H1 (cell line): ENCODE measurements at regions not wholly inside any gene's neighbourhood (a gene's known extent, or its start where the extent isn't known, plus 50 kb on each side); places are given as distances from the start of the nearest gene placed in this dataset.
"Not testable (repeated sequence)": the region's sequence is repeated elsewhere in the genome, so short reads cannot be mapped to it uniquely, and the experiment has no call there.

Experiments used
- CTCF ChIA-PET: fragments of 300-600 bp; sonication (Branson Sonifier 250); formaldehyde crosslinking; loops from one replicate; lab custom pipeline; 2021; ENCODE audit not compliant: partially characterized antibody; lab: Charles Lee
- POLR2A ChIA-PET: fragments of 300-600 bp; sonication (Branson Sonifier 250); formaldehyde crosslinking; loops from one replicate; lab custom pipeline; 2021; ENCODE audit warnings: inconsistent platforms; ENCODE audit not compliant: partially characterized antibody; lab: Charles Lee
- DNase-seq, 2 experiments: peaks; one replicate each; pipeline versions ENCODE4 v3.0.0 to v3.0.0-alpha.2; 2010 to 2022; ENCODE audit warnings: low spot score in 2 of 2, low read depth in 1 of 2, mixed read lengths in 1 of 2
- FAIRE-seq: peaks from 2 replicates; lab custom pipeline; 2011; peaks lifted over from hg19 to GRCh38; lab: Jason Lieb, UNC
- H2AFZ ChIP-seq: 2 replicates; pipeline ENCODE4 v1.8.1; 2012; ENCODE audit warnings: low read length, inconsistent platforms
- H2AK5ac ChIP-seq: 2 replicates; pipeline ENCODE4 v1.6.1; 2013; ENCODE audit warnings: low read depth, low read length
- H2BK120ac ChIP-seq: replicated peaks from 2 replicates; pipeline ENCODE3; 2013; ENCODE audit warnings: low read depth, low read length, inconsistent platforms
- H2BK12ac ChIP-seq: 2 replicates; pipeline ENCODE4 v1.6.1; 2013; ENCODE audit warnings: low read depth, low read length
- H2BK15ac ChIP-seq: 2 replicates; pipeline ENCODE4 v1.6.1; 2013; ENCODE audit warnings: low read length
- H2BK20ac ChIP-seq: 2 replicates; pipeline ENCODE4 v1.6.1; 2013; ENCODE audit warnings: low read length
- H2BK5ac ChIP-seq: 2 replicates; pipeline ENCODE4 v1.6.1; 2013; ENCODE audit warnings: low read depth, low read length
- H3K14ac ChIP-seq: 2 replicates; pipeline ENCODE4 v1.6.1; 2013; ENCODE audit warnings: inconsistent platforms; ENCODE audit not compliant: insufficient read length
- H3K18ac ChIP-seq: 2 replicates; pipeline ENCODE4 v1.6.1; 2013; ENCODE audit warnings: low read length; ENCODE audit errors: extremely low read depth
- H3K23ac ChIP-seq: 2 replicates; pipeline ENCODE4 v1.6.1; 2013; ENCODE audit warnings: inconsistent platforms; ENCODE audit not compliant: insufficient read length
- H3K23me2 ChIP-seq: 2 replicates; pipeline ENCODE4 v1.6.1; 2013; ENCODE audit warnings: low read depth, low read length
- H3K27ac ChIP-seq: 2 replicates; pipeline ENCODE4 v1.6.1; 2011; ENCODE audit warnings: low read depth, low read length, inconsistent platforms
- H3K27me3 ChIP-seq, 4 experiments: replicated peaks in 1 of 4; 1 replicate in 1 of 4; 2 replicates in 3 of 4; pipeline versions ENCODE4 v1.6.1 to v1.8.1; 2011 to 2013; ENCODE audit warnings: low read length in 3 of 4, mild to moderate bottlenecking in 3 of 4, inconsistent platforms in 2 of 4, mixed read lengths in 2 of 4, moderate library complexity in 1 of 4; ENCODE audit not compliant: control insufficient read depth in 3 of 4, insufficient read depth in 3 of 4; ENCODE audit errors: extremely low read depth in 1 of 4
- H3K36me3 ChIP-seq, 4 experiments: 2 replicates each; pipeline versions ENCODE4 v1.6.1 to v1.8.1; 2011 to 2013; ENCODE audit warnings: mild to moderate bottlenecking in 4 of 4, low read length in 3 of 4, moderate library complexity in 2 of 4, control low read depth in 1 of 4, inconsistent platforms in 1 of 4; ENCODE audit not compliant: insufficient read depth in 4 of 4, control insufficient read depth in 2 of 4
- H3K4ac ChIP-seq: replicated peaks from 2 replicates; pipeline ENCODE3; 2013; ENCODE audit warnings: low read length, low read depth, mixed read lengths, inconsistent platforms; ENCODE audit not compliant: insufficient read length
- H3K4me1 ChIP-seq, 4 experiments: replicated peaks in 1 of 4; 1 replicate in 1 of 4; 2 replicates in 3 of 4; pipeline versions ENCODE4 v1.6.1 to v1.8.1; 2011 to 2013; ENCODE audit warnings: low read length in 3 of 4, inconsistent platforms in 2 of 4, mixed read lengths in 1 of 4; ENCODE audit not compliant: insufficient read depth in 4 of 4, control insufficient read depth in 3 of 4
- H3K4me2 ChIP-seq, 2 experiments: 2 replicates each; pipeline versions ENCODE4 v1.6.1 to v1.8.1; 2011 to 2013; ENCODE audit warnings: low read depth in 2 of 2, low read length in 2 of 2, control low read depth in 1 of 2, inconsistent platforms in 1 of 2, mild to moderate bottlenecking in 1 of 2; ENCODE audit not compliant: insufficient read depth in 1 of 2
- H3K4me3 ChIP-seq, 4 experiments: fragments of 200-600, 300-600 bp in 1 of 4; sonication (generic), shearing (Covaris generic), sonication (Bioruptor Twin) in 1 of 4; 2 replicates each; pipeline versions ENCODE4 v1.5.1 to v1.8.1; 2011 to 2016; ENCODE audit warnings: low read length in 4 of 4, low read depth in 3 of 4, control low read depth in 2 of 4, inconsistent platforms in 2 of 4, mild to moderate bottlenecking in 2 of 4, mixed read lengths in 1 of 4, moderate library complexity in 1 of 4; ENCODE audit not compliant: insufficient read depth in 2 of 4; ENCODE audit errors: extremely low read depth in 1 of 4
- H3K56ac ChIP-seq: replicated peaks from 2 replicates; pipeline ENCODE3; 2013; ENCODE audit warnings: low read depth, mild to moderate bottlenecking, mixed read lengths, low read length, inconsistent platforms; ENCODE audit not compliant: insufficient read length
- H3K79me1 ChIP-seq: 2 replicates; pipeline ENCODE4 v1.6.1; 2013; ENCODE audit warnings: low read depth, low read length, control low read depth
- H3K79me2 ChIP-seq, 2 experiments: 2 replicates each; pipeline versions ENCODE4 v1.6.1 to v1.8.1; 2012 to 2013; ENCODE audit warnings: low read length in 2 of 2, mild to moderate bottlenecking in 2 of 2, inconsistent platforms in 1 of 2; ENCODE audit not compliant: insufficient read depth in 2 of 2, control insufficient read depth in 1 of 2
- H3K9ac ChIP-seq, 4 experiments: replicated peaks in 1 of 4; 1 replicate in 1 of 4; 2 replicates in 3 of 4; pipeline versions ENCODE4 v1.6.1 to v1.8.1; 2011 to 2013; ENCODE audit warnings: low read depth in 3 of 4, low read length in 3 of 4, control low read depth in 2 of 4, mild to moderate bottlenecking in 2 of 4, moderate library complexity in 2 of 4, inconsistent platforms in 1 of 4; ENCODE audit errors: extremely low read depth in 1 of 4
- H3K9me3 ChIP-seq, 2 experiments: 2 replicates each; pipeline versions ENCODE4 v1.6.1 to v1.8.1; 2012 to 2013; ENCODE audit warnings: mild to moderate bottlenecking in 2 of 2, moderate library complexity in 2 of 2, control low read depth in 1 of 2, inconsistent platforms in 1 of 2, low read depth in 1 of 2, low read length in 1 of 2, mixed read lengths in 1 of 2; ENCODE audit not compliant: insufficient read depth in 2 of 2
- H4K20me1 ChIP-seq, 2 experiments: replicated peaks in 1 of 2; 2 replicates each; pipeline versions ENCODE3 to v1.8.1; 2011 to 2013; ENCODE audit warnings: inconsistent platforms in 2 of 2, low read length in 2 of 2, mild to moderate bottlenecking in 1 of 2; ENCODE audit not compliant: insufficient read depth in 2 of 2, control insufficient read depth in 1 of 2
- H4K5ac ChIP-seq: 2 replicates; pipeline ENCODE4 v1.6.1; 2013; ENCODE audit warnings: low read length, low read depth, mixed read lengths, inconsistent platforms; ENCODE audit not compliant: insufficient read length
- H4K8ac ChIP-seq: 2 replicates; pipeline ENCODE4 v1.8.0; 2013; ENCODE audit warnings: mild to moderate bottlenecking, moderate library complexity, low read length, inconsistent platforms; ENCODE audit not compliant: insufficient read depth; ENCODE audit errors: extremely low read depth
- H4K91ac ChIP-seq: replicated peaks from 2 replicates; pipeline ENCODE3; 2013; ENCODE audit warnings: low read length, mixed read lengths, inconsistent platforms; ENCODE audit not compliant: insufficient read length
- WGBS, 2 experiments: shearing (Covaris generic) in 1 of 2; methylation state at CpG; one replicate each; pipeline versions ENCODE4 v1.1.6 to v1.1.7; 2013 to 2015; ENCODE audit warnings: low lambda C conversion rate in 2 of 2, mixed read lengths in 2 of 2, inconsistent platforms in 1 of 2, low coverage in 1 of 2, missing lambda C conversion rate in 1 of 2; ENCODE audit not compliant: insufficient replicate concordance in 2 of 2, insufficient coverage in 1 of 2, insufficient read length in 1 of 2; ENCODE audit errors: extremely low coverage in 1 of 2, missing lambda C conversion rate in 1 of 2; 5-methylcytosine and 5-hydroxymethylcytosine counted together

DNA sequence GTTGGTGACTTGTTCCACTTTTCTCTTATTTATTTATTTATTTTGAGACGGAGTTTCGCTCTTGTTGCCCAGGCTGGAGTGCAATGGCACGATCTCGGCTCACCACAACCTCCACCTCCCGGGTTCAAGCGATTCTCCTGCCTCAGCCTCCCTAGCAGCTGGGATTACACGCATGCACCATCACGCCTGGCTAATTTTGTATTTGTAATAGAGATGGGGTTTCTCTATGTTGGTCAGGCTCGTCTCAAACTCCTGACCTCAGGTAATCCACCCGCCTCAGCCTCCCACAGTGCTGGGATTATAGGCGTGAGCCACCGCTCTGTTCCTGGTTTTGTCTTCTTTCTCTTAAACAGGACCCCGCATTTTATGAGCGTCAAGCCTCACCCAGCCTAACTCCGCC, 57.3 kb upstream of the METTL9 start:
- H3K4me3 ChIP-seq, POLR2A ChIA-PET, H3K36me3 ChIP-seq, H2AK5ac ChIP-seq, CTCF ChIA-PET, H4K91ac ChIP-seq, H3K23ac ChIP-seq, H2AFZ ChIP-seq, H4K5ac ChIP-seq, H2BK120ac ChIP-seq, H3K9ac ChIP-seq, H3K23me2 ChIP-seq, H3K4me2 ChIP-seq, DNase-seq, H3K14ac ChIP-seq, H2BK12ac ChIP-seq, H3K4me1 ChIP-seq, H4K8ac ChIP-seq, H3K18ac ChIP-seq, H3K27ac ChIP-seq, H3K79me2 ChIP-seq, FAIRE-seq, H3K9me3 ChIP-seq, H3K56ac ChIP-seq, H3K27me3 ChIP-seq, H3K4ac ChIP-seq, H2BK20ac ChIP-seq, H3K79me1 ChIP-seq, H2BK5ac ChIP-seq, H4K20me1 ChIP-seq, H2BK15ac ChIP-seq: not testable (repeated sequence)
- 87% methylated on average over 7 of the region's 15 CpGs; no CpG with 5 or more reads in 1 of the 2 experiments for WGBS, 2 experiments

DNA sequence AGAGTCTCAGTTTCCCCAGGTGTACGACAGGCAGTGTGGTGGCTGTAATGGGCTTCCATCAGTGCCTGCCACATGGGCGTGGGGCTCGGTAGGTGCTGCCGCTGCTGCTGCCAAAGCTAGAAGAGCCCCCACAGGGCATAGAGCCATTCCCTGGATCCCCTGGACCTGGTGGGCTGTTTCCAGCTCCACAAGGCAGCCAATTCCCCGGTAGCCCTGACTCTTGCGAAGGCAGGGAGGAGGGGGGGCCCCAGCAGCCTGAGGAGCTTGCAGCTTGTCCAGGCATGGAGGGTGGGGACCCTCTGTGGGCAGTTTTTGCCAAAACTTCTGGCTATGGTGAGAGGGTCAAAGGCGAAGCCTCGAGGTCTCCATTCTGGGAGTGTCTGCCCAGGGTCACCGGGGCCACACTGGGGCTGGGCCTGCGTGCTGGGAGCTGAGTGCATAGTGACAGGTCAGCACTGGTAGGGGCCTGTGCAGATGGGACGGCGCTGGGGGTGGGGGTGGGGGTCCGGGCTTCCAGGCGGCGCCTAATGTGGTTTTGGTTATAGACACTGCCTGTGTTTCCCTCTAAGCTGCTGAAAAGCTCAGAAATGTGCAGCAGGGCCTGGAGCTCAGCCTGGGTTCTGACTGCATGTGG, 56.8 kb upstream of the METTL9 start:
- H4K91ac ChIP-seq, DNase-seq, H4K5ac ChIP-seq, H2BK120ac ChIP-seq, H3K79me2 ChIP-seq, H3K9me3 ChIP-seq, H2BK15ac ChIP-seq, POLR2A ChIA-PET, H3K14ac ChIP-seq, H3K4ac ChIP-seq, H3K23me2 ChIP-seq, H3K36me3 ChIP-seq, H3K27ac ChIP-seq, H3K23ac ChIP-seq, H4K20me1 ChIP-seq, H2BK12ac ChIP-seq, H3K4me1 ChIP-seq, H3K9ac ChIP-seq, H3K27me3 ChIP-seq, CTCF ChIA-PET, H2BK20ac ChIP-seq, H4K8ac ChIP-seq, H3K18ac ChIP-seq, H3K4me3 ChIP-seq, H2AFZ ChIP-seq, H3K4me2 ChIP-seq, H3K79me1 ChIP-seq, FAIRE-seq, H2AK5ac ChIP-seq, H2BK5ac ChIP-seq, H3K56ac ChIP-seq: not testable (repeated sequence)
- WGBS, 2 experiments = 100% methylated on average over 2 of the region's 15 CpGs; no CpG with 5 or more reads in 1 of the 2 experiments
